ENCODE measurements at regions not wholly inside any gene's neighbourhood (a gene's known extent, or its start where the extent isn't known, plus 50 kb on each side); places are given as distances from the start of the nearest gene placed in this dataset.

GRCh38 chr4:108396900-108397497, 223.4 kb upstream of the RPL34 start:
- TF ChIP-seq CTCF (IDR thresholded peaks at IDR 0.05) (no peak), POLR2A (IDR thresholded peaks at IDR 0.05) (no peak)
